Stromal cell of bone marrow (primary cell): ENCODE measurements at regions not wholly inside any gene's neighbourhood (a gene's known extent, or its start where the extent isn't known, plus 50 kb on each side); places are given as distances from the start of the nearest gene placed in this dataset.

Source experiments
- DNase-seq: peaks from one replicate; pipeline ENCODE4 v3.0.0-alpha.2; 2012; ENCODE audit warnings: low read depth

DNA sequence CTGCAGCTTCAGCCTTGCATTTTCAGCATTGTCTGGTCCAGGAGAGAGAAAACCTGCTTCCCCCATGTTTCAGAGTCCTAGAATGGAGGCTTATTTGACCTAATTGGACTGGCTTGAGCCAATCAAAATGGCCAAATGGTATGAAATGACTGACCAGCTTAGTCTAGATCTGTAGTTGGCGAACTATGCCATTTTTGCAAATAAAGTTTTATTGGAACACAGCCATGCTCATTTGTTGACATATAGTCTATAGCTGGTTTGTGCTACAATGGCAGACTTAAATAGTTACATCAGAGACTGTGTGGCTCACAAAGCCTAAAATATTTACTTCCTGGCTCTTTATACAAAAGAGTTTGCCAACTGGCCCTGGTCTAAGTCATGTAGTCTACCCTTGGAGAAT is 180.8 kb downstream of the HS3ST3B1 start:
- DNase-seq: no peak

DNA sequence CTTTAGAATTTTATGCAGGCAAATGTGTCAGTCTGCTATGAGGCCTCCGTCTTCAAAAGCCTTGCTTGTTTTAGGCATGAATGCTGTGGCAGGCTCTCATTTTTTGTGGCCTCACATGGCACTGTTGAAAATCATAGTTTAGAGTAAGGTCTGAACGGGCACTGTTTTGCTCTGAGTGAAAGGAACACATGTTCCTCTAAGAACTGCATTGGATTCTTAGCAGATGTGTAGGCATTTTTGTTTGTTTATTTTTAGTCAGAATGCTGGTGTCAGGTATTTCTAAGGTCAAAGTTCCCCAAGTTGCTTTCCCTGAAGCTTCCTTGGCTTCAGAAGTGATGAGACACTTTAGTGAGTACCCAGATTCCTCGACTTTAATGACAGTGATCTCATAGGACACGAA is 173.7 kb downstream of the HS3ST3B1 start:
- DNase-seq: no peak

DNA sequence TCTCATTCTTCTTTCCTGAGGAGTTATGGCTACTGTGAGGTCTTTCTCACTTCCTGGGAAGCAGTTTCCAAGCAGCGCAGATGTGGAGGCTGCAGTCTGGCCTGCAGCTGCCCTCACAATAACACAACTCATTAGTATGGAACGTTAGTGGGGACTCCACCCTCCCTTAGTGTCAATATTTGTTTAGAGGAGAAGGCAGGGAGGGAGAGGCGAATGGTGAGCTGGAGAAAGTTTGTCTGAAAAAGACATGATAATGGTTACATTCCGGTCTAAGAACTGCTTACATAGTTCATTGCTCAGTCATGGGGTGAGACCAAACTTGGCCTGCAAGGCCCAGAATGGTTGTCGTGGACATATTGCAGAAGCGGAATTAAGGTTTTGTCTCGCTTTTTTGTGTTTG is 170.2 kb downstream of the HS3ST3B1 start:
- peak; percentile 31 for DNase-seq

DNA sequence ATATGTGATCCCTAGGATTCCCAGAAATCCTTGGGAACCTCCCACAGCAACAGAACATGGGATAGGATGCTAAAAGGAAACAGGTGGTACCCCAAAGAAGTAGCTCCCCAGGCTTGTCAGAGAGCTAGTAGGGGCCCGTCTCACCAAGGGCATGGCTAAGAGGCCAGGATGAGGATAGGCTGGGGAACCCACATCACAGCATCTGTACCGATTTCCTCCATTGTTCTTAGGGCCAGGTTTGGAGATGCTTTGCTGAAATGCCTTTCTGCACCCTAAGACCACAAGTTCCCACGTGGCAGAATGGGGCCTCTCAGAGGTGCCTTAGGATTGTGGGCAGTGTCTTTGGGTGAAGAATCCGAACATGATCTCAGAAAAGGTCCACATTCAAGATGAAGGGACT is 169.5 kb downstream of the HS3ST3B1 start:
- DNase-seq: no peak

DNA sequence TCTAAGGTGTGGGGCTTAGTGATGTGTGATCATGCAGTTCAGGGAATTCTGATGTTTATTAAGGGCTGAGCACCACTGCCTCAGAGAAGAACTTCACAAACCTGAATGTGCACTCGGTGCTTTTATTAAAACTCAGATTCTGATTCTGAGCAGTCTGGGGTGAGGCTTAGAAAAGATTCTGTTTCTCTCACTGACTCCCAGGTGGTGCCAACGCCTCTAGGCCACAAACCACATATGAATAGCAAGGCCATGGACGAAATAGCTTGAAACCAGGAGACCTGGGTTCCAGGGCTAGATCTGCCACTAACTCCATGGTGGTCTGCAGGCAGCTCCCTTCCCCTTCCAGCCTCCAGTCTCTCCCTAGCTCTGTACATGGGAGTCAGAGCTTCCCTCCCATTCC is 169.1 kb downstream of the HS3ST3B1 start:
- no peak for DNase-seq

DNA sequence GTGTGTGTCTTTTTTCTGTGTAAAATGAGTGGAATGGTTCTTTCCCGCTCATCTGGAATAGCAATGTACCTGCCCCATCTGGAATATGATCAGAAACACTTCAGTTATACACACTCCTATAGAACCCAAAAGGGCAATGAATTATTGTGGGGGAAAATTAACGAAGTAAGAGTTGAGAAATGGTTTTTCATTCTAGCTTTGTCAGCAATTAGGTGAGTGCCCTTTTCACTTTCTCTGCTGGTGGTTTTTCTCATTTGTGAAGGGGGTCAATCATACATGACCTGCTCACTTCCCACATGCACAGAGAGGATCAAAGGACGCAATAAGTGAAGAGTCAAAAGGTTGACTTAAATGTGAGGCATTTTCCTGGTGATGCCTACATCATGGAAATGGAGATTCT is 168.0 kb downstream of the HS3ST3B1 start:
- no peak for DNase-seq

DNA sequence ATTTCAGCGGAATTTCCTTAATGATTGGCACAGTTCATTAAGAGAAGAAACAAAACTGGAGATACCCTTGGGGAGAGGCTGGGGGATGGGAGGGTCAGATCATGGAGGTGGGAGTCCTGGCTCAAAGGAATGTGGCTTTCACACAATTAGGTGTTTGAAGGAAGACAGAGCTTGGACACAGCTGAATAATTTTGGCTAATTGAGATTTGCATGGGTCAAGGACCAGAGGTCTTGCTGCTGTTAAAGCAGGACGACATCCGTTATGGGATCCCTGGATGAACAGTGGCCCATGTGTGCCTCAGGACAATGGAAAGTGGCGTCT is 160.3 kb downstream of the HS3ST3B1 start:
- no peak for DNase-seq

DNA sequence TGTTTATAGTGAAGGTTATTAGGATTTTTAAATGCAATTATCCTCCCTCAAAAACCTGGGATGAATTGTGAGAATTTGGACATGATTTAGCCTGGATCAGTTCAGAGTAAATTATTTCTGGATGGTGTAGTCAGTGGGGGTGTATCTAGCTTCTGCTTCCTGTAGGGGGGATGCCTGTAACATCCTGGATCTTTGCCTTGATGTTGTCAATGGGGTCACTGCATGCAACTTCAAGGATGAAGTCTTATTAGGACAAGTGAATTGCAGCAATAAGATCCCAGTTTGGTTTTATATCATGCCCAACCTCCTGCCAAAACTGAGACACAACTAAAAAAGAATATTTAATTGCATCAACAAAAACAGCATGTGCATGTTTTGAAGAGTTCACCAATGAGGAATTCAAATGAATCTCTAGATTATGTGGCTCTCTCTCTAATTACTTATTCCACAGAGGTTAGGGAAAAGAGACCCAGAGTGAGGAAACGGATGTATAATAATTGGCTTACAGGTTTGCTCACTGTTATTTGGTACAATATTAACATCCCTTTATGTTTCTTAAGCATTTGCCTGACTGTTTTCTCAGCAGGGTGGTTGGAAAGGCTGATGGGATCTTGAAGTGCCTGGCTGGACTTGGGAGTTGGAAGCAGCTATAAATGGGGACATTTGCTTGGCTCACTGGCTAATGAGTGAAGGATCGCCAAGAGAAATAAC is 159.8 kb downstream of the HS3ST3B1 start:
- no peak for DNase-seq

DNA sequence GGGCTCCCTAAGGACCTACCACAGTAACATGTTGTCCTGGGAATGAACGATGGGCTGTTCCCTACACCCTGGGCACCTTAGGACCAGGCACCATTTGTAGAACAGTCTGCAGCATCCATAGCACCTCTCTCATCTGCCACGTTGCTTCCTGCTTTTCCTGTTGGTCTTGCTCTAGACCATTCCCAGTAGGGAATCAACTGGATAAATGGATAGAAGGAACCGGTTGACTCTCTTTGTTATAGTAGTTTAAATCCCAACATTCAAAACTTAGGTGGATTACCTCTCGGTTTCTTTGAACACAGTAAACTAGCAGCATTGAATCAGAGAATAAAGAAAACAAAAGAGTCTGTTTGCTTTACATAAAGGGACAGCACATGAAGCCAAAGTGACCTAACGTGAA is 159.1 kb downstream of the HS3ST3B1 start:
- DNase-seq: no peak

DNA sequence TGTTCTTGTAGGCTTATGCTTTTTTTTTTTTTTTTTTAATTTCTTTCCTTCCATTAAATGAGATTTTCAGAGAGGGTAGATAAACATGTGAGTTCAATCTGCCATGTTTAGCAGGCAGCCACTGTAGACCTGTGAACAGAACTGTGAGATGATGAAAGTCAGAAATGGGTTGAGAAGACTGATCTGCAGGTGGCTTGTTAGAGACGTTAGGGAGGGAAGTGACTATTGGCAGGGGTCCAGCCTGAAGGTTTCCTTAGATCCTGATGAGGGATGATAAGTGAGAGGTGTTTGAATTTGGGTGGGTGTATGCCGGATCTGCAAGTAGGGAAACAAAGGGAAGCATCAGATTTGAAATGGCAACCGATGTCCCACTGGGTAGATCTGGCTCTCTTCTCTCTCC is 157.8 kb downstream of the HS3ST3B1 start:
- DNase-seq: no peak

DNA sequence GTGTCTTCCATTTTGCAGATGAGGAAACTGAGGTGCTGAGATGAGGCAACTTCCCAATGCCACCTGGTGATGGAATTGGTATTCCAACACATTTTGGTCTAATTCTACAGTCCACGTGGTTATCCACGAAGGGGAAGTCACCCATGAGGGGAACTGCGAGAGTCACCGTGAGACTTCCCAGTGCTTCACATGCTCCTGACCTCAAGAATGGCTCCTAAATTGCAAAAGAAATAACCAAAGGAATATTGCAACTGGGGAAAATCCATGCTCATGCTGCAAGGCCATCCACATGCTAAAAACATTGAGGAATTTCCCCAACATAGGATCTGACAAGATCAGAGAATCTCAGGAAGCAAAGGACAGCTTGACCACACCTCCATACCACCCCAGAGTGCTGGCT is 153.9 kb downstream of the HS3ST3B1 start:
- DNase-seq: no peak

DNA sequence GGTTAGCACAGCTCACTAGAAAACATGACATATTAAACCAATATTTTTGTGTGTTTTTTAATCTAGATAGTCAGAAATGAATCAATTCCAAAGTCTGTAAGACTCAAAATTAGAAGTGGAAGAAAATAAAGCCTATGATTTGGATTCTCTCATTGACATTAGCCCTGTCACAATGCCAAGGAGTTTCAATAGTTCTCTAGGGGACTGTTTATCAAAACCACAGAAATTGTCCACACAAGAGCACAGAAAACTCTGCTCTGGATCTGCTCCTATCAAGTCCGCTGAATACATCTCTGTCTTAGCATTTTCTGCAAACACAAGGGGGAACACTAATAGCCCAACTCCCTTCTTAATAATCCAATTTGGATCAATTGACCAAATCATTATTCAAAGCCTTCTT is 152.0 kb downstream of the HS3ST3B1 start:
- DNase-seq: no peak

DNA sequence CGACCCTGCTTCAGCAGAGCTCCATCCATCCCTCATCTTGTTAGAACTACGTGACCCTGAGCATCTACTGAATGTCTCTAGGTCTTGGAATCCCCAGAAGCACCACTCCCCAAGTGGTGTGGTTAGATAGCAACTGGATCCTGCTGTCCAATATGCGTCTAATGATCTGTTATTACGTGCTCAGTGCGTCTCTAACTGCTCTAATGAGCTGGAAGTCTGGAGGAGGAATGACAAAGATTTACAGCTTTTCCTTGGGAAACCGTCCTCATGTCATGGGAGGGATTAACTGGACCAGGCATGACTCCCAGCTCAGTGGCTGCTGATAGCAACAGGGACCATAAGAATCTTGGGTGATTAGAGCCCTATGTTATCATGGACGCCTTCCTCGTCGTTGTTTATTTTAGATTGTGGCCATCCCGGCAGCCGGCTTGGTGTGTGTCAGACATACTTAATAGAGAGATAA is 150.9 kb downstream of the HS3ST3B1 start:
- DNase-seq: no peak

DNA sequence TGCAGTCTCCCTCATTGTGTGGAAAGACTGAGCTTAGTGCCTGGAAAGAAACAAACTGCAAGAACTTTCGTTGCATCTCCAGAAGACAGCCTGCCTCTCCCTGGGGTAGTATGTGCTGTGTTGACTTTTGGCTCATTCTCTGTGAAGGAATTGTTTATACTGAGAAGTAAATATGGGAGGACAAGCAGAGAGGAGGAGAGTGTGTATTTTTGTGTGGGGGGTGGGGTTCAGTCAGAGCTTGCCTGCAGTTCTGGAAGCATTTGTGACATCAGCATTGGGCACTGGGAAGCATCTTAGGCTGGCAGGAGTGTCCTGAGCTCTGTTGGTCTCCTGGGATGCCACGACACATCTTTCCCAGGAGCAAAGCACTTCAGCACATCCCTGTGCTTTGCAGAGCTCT is 147.9 kb downstream of the HS3ST3B1 start:
- no peak for DNase-seq

DNA sequence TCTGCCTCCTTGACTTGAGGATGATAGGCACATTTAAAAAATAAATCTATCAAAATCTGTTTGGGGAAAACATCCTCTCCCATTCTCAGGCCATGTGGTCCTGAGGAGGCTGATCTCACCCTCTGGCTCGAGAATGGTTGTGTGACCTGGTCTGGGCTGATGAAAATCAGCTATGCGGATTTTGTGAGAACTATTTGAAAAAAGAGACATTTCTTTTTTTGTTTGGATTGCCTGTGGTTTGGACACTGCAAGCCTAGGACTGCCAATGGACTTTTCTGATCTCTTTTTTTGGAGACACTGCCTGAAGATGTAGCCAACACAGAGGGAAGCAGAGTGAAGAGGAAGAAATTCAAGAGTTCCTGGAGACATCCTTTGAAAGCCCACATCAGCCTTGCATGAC is 145.9 kb downstream of the HS3ST3B1 start:
- DNase-seq: no peak

DNA sequence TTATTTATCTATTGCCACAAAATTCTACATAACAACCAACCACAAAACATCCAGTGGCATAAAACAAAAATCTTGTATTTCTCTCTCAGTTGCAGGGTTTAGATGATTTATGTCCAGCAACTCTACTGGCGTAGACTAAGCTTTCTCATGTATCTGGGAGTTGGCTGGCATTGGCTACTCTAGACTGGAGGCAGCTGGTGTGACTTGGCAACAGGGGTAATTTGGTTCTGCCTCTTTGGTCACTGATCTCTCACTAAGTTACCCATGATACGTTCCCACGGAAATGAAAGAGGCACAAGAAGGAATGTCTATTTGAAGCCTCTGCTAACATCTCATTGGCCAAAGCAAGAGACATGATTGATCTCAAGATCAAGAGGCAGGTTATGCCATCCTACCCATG is 144.0 kb downstream of the HS3ST3B1 start:
- no peak for DNase-seq

DNA sequence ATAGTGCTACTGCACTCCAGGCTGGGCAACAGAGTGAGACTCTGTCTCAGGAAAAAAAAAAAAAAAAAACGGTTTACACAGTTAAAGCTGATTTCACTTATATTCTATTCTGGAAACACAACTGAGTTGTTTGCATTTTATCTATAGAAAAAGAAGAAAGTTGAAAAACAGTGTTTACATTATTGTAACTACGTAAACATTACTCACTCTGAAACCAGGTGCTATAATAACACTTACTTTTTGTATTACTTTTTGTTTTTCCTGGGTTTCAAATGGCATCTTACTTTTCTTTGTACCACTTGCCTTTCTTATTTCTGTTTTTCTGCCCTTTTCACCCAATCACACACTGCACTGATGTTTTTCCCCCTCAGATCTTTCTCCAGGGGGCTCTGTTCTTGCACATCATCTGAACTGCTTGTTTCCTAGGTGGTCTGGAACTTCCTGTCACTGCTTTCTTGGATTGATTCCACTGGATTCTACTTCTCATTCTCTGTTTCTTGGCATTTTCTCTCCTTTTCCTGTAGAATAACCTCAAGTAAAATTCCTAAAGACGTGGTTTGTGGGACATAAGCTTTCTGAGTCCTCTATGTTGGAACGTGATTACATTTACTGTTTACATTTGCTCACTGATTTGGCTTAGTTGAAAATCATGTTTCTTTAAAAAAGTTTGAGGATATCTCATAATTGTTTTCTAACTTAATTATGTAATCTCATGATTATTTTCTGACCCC is 142.1 kb downstream of the HS3ST3B1 start:
- no peak for DNase-seq

DNA sequence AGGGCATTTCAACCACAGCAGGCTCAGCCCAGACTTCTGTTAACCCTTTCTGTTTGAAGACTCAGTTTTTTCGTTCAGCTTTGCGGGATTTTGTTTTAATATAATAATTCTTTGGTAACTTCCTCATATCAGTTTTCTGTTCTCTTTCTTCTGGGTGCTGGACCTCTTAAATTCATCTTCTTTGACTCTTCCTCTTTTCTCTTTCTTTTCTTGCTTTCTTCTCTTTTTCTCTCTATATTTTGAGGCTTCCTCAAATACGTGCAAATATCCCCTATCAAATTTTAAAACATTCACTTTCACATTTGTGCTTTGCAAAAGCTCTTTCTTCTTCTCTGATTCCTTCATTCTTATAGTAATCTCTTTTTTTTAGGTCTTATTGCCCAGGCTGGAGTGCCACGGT is 136.3 kb downstream of the HS3ST3B1 start:
- no peak for DNase-seq

DNA sequence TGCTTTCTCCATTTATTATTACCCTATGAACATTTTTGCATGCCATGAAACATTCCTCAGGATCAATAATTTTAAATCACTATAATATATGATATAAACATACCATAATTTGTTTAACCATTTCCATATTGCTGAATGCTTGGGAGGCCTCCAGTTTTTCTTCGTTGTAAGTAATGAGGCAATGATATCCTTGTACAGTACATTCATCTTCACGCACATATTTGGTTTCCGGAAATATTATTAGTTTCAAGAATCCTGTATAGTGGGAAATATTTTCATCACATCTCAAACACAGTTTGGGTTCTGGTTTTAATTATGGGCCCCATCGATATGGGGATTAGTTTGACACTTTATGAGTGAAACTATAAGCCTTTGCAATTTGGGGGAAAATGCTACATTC is 135.4 kb downstream of the HS3ST3B1 start:
- no peak for DNase-seq

DNA sequence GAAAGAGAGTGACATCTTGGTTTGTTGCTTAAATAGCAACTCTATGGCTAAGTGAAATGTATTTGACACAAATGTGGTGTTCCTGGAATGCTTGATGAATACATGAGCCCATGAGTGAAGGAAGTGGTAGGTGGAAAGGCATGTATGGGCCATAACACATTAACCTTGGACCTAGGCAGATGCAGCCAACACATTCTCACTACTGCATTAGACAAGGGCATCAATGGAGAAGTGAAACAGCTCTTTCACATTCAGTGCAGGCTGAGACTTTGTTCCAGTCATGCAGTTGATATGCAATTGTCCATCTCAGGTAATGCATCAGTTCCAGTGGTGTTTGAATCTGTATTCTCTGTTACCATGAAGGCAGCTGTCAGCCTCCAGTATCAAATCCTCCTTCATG is 133.6 kb downstream of the HS3ST3B1 start:
- DNase-seq: no peak

DNA sequence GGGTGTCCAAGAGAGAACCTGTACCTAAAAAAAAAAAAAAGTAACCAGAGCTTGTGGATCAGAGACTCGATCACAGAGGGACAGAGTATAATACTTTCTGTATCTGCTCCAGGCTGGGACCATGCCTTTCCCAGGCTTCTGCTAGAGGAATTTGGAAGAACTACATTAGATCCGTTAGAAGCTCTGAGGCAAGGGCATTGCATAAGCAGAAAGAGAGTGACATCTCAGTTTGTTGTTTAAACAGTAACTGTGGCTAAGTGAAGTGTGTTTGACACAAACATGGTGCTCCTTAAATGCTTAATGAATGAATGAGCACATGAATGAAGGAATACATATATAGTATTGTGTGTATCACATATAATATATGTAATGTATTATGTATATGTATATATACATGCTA is 131.2 kb downstream of the HS3ST3B1 start:
- no peak for DNase-seq

DNA sequence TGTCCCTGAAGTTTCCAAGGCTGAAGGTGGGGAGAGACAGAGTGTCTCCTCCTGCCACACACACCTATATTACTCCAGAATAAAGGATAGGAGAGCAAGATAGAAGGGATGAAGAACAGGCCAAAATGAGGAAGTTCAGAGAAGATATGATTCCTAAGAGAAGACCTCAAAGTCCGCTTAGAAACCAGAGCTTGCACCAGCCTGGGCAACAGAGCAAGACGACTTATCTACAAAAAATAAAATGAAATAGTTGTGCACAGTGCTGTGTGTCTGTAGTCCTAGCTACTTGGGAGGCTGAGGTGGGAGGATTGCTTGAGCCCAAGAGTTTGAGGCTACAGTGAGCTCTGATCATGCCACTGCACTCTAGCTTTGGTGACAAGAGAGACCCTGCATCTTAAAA is 128.2 kb downstream of the HS3ST3B1 start:
- no peak for DNase-seq

DNA sequence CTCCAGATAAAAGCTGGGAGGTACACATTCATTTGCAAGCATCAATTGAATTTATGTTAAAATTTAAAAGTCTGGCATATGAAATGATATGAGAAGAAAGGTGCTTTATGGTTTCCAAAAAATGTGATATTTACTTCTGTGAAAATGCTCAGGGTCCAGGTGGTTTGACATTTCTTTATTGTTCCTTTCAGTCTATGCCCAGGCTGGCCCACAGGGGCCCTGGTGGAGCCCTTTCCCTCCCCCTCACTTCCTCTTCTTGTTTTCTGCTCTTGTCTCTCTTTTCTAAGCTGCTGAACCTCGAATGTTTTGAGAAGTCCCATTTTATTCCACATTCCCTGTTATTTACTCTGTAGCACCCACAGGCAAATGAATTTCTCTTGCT is 127.8 kb downstream of the HS3ST3B1 start:
- no peak for DNase-seq
